Endodermal cell (in vitro differentiated cells): ENCODE measurements at regions not wholly inside any gene's neighbourhood (a gene's known extent, or its start where the extent isn't known, plus 50 kb on each side); places are given as distances from the start of the nearest gene placed in this dataset.

Experiments used
- DNase-seq: peaks from one replicate; pipeline ENCODE4 v3.0.0-alpha.2; 2017
- H3K27ac ChIP-seq: 2 replicates; pipeline ENCODE4 v1.5.1; 2013; ENCODE audit warnings: mild to moderate bottlenecking, low read depth, low read length, moderate library complexity
- H3K27me3 ChIP-seq: 2 replicates; pipeline ENCODE4 v1.6.1; 2013; ENCODE audit warnings: mild to moderate bottlenecking, low read length, moderate library complexity; ENCODE audit not compliant: insufficient read depth, control insufficient read depth, poor library complexity, severe bottlenecking
- H3K36me3 ChIP-seq: 2 replicates; pipeline ENCODE4 v1.7.0; 2013; ENCODE audit warnings: mild to moderate bottlenecking, low read length, moderate library complexity; ENCODE audit not compliant: control insufficient read depth, insufficient read depth
- H3K4me1 ChIP-seq: one replicate; pipeline ENCODE4 v1.7.0; 2013; ENCODE audit warnings: low read length; ENCODE audit not compliant: control insufficient read depth, insufficient read depth
- H3K4me3 ChIP-seq: 2 replicates; pipeline ENCODE4 v1.5.1; 2013; ENCODE audit warnings: mild to moderate bottlenecking, low read length, moderate library complexity
- H3K9ac ChIP-seq: 2 replicates; pipeline ENCODE4 v1.6.1; 2013; ENCODE audit warnings: mild to moderate bottlenecking, low read length, moderate library complexity; ENCODE audit not compliant: poor library complexity, severe bottlenecking; ENCODE audit errors: extremely low read depth
- H3K9me3 ChIP-seq: 2 replicates; pipeline ENCODE4 v1.6.1; 2013; ENCODE audit warnings: mild to moderate bottlenecking, low read length, moderate library complexity; ENCODE audit not compliant: control insufficient read depth
- H3K27ac Mint-ChIP-seq: 2 replicates; pipeline ENCODE4 v1.8.0; 2020; ENCODE audit warnings: mixed read lengths
- H3K27me3 Mint-ChIP-seq: 2 replicates; pipeline ENCODE4 v1.8.0; 2021; ENCODE audit warnings: mild to moderate bottlenecking, mixed read lengths; ENCODE audit not compliant: insufficient read depth
- H3K36me3 Mint-ChIP-seq: 2 replicates; pipeline ENCODE4 v1.8.0; 2020; ENCODE audit warnings: low read depth, mixed read lengths
- H3K4me1 Mint-ChIP-seq: 2 replicates; pipeline ENCODE4 v1.8.0; 2020; ENCODE audit warnings: mixed read lengths
- H3K4me3 Mint-ChIP-seq: 2 replicates; pipeline ENCODE4 v1.8.0; 2020; ENCODE audit warnings: mild to moderate bottlenecking, moderate library complexity, mixed read lengths
- H3K9me3 Mint-ChIP-seq: 2 replicates; pipeline ENCODE4 v1.8.0; 2020; ENCODE audit warnings: mild to moderate bottlenecking, mixed read lengths
- CTCF ChIP-seq: fragments of 200-600 bp; sonication (generic); conservative IDR thresholded peaks from 2 replicates; pipeline ENCODE4 v1.5.0; 2021; ENCODE audit warnings: antibody characterized with exemption, mild to moderate bottlenecking
- WGBS, 2 experiments: methylation state at CpG; one replicate each; pipeline versions ENCODE4 v1.1.5 to v1.1.7; 2013; ENCODE audit warnings: missing lambda C conversion rate in 2 of 2, mixed read lengths in 1 of 2; ENCODE audit not compliant: insufficient coverage in 1 of 2, insufficient read length in 1 of 2; 5-methylcytosine and 5-hydroxymethylcytosine counted together

GRCh38 chrX:9211269-9211668, 177.3 kb upstream of the FAM9B start:
- Histone ChIP-seq H3K9me3 (no peaks in the 10 kb centered on the region), H3K9ac (no peak overlapping the region), H3K27ac (no peak overlapping the region), H3K36me3 (no peaks in the 10 kb centered on the region), H3K4me3 (no peak overlapping the region), H3K4me1 (no peaks in the 10 kb centered on the region), H3K27me3 (no peaks in the 10 kb centered on the region)
- peaks cover 36% of the 10 kb centered on the region for H3K9me3 Mint-ChIP-seq
- H3K4me3 Mint-ChIP-seq = no peak overlapping the region
- TF ChIP-seq CTCF = no peak
- H3K27me3 Mint-ChIP-seq = peaks cover 1% of the 10 kb centered on the region
- H3K36me3 Mint-ChIP-seq = no peaks in the 10 kb centered on the region
- no peak overlapping the region for H3K27ac Mint-ChIP-seq
- peaks cover 7% of the 10 kb centered on the region for H3K4me1 Mint-ChIP-seq
- WGBS, 2 experiments = 98% methylated on average over 7 of the region's 7 CpGs; no CpG with 5 or more reads in 1 of the 2 experiments
- DNase-seq = no peak

GRCh38 chrX:9221781-9222180, 187.9 kb upstream of the FAM9B start:
- TF ChIP-seq CTCF = no peak
- no peak overlapping the region for H3K4me3 ChIP-seq
- no peaks in the 10 kb centered on the region for H3K4me1 ChIP-seq
- no peaks in the 10 kb centered on the region for H3K27me3 ChIP-seq
- no peak overlapping the region for H3K4me3 Mint-ChIP-seq
- no peak for DNase-seq
- 86% methylated on average over 5 of the region's 5 CpGs; no CpG with 5 or more reads in 1 of the 2 experiments for WGBS, 2 experiments
- no peak overlapping the region for H3K27ac ChIP-seq
- H3K9me3 ChIP-seq = no peaks in the 10 kb centered on the region
- H3K36me3 ChIP-seq = no peaks in the 10 kb centered on the region
- peaks cover 64% of the 10 kb centered on the region for H3K9me3 Mint-ChIP-seq
- no peak overlapping the region for H3K9ac ChIP-seq
- no peak overlapping the region for H3K27ac Mint-ChIP-seq
- peaks cover 1% of the 10 kb centered on the region for H3K27me3 Mint-ChIP-seq
- no peaks in the 10 kb centered on the region for H3K36me3 Mint-ChIP-seq
- H3K4me1 Mint-ChIP-seq = peaks cover 3% of the 10 kb centered on the region

GRCh38 chrX:9222299-9222698, 188.4 kb upstream of the FAM9B start:
- no peak for DNase-seq
- H3K9ac ChIP-seq = no peak overlapping the region
- Mint-ChIP-seq H3K27ac (peak overlapping the region; percentile 8), H3K4me3 (no peak overlapping the region), H3K9me3 (peaks cover 64% of the 10 kb centered on the region), H3K36me3 (no peaks in the 10 kb centered on the region), H3K4me1 (peaks cover 3% of the 10 kb centered on the region), H3K27me3 (peaks cover 1% of the 10 kb centered on the region)
- H3K9me3 ChIP-seq = no peaks in the 10 kb centered on the region
- no peaks in the 10 kb centered on the region for H3K36me3 ChIP-seq
- WGBS, 2 experiments = 70 to 77% methylated on average over 4 to 9 of the region's 9 CpGs
- H3K27ac ChIP-seq = no peak overlapping the region
- no peak for TF ChIP-seq CTCF
- no peaks in the 10 kb centered on the region for H3K27me3 ChIP-seq
- no peak overlapping the region for H3K4me3 ChIP-seq
- no peaks in the 10 kb centered on the region for H3K4me1 ChIP-seq
